ENCODE measurements at regions not wholly inside any gene's neighbourhood (a gene's known extent, or its start where the extent isn't known, plus 50 kb on each side); places are given as distances from the start of the nearest gene placed in this dataset.

DNA sequence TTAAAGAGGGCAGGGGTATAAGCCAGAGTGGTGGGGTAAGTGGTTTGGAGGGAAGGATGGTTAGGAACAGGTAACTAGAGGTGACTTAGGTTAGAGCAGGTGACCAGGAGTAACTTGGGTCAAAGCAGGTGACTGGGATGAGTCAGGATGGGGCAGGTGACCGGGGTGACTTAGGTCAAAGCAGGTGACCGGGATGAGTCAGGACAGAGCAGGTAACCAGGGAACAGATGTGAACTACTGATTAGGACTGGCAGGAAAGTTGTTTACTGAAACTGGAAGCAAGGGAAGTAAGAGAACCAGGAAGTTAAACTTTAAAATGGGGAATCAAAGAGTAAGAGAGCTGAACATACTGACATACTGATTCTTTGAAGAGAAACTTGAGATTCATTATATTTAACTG, 57.4 kb downstream of the FSCB start:
- TF ChIP-seq CEBPB (IDR thresholded peaks at IDR 0.05; ENCODE audit: low read depth, low read length) = no peak
- TF ChIP-seq, protein P1, sequence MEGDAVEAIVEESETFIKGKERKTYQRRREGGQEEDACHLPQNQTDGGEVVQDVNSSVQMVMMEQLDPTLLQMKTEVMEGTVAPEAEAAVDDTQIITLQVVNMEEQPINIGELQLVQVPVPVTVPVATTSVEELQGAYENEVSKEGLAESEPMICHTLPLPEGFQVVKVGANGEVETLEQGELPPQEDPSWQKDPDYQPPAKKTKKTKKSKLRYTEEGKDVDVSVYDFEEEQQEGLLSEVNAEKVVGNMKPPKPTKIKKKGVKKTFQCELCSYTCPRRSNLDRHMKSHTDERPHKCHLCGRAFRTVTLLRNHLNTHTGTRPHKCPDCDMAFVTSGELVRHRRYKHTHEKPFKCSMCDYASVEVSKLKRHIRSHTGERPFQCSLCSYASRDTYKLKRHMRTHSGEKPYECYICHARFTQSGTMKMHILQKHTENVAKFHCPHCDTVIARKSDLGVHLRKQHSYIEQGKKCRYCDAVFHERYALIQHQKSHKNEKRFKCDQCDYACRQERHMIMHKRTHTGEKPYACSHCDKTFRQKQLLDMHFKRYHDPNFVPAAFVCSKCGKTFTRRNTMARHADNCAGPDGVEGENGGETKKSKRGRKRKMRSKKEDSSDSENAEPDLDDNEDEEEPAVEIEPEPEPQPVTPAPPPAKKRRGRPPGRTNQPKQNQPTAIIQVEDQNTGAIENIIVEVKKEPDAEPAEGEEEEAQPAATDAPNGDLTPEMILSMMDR (conservative IDR thresholded peaks at IDR 0.05; ENCODE audit: low read depth, low read length) = no peak
- no peak for TF ChIP-seq POLR2A (IDR thresholded peaks at IDR 0.05; ENCODE audit: low read depth, low read length)
- no peak for TF ChIP-seq RFX5 (IDR thresholded peaks at IDR 0.05; ENCODE audit: low read depth, low read length)
- TF ChIP-seq NFE2L2 (IDR thresholded peaks at IDR 0.05; ENCODE audit: low read depth, low read length) = no peak
- TF ChIP-seq RAD21 (IDR thresholded peaks at IDR 0.05; ENCODE audit: low read length) = no peak
- no peak for TF ChIP-seq RCOR1 (IDR thresholded peaks at IDR 0.05; ENCODE audit: insufficient replicate concordance, low read length)
- no peak for TF ChIP-seq CHD1 (IDR thresholded peaks at IDR 0.05; ENCODE audit: low read depth, low read length)
- no peak for TF ChIP-seq MAFK (IDR thresholded peaks at IDR 0.05; ENCODE audit: low read depth, low read length)
- no peak for TF ChIP-seq FOS (IDR thresholded peaks at IDR 0.05; ENCODE audit: low read depth, low read length)
- TF ChIP-seq, protein P2, sequence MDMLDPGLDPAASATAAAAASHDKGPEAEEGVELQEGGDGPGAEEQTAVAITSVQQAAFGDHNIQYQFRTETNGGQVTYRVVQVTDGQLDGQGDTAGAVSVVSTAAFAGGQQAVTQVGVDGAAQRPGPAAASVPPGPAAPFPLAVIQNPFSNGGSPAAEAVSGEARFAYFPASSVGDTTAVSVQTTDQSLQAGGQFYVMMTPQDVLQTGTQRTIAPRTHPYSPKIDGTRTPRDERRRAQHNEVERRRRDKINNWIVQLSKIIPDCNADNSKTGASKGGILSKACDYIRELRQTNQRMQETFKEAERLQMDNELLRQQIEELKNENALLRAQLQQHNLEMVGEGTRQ (IDR thresholded peaks at IDR 0.05; ENCODE audit: low read depth, low read length) = no peak
- TF ChIP-seq BHLHE40 (IDR thresholded peaks at IDR 0.05; ENCODE audit: low read depth, low read length) = no peak
- TF ChIP-seq, protein P3, sequence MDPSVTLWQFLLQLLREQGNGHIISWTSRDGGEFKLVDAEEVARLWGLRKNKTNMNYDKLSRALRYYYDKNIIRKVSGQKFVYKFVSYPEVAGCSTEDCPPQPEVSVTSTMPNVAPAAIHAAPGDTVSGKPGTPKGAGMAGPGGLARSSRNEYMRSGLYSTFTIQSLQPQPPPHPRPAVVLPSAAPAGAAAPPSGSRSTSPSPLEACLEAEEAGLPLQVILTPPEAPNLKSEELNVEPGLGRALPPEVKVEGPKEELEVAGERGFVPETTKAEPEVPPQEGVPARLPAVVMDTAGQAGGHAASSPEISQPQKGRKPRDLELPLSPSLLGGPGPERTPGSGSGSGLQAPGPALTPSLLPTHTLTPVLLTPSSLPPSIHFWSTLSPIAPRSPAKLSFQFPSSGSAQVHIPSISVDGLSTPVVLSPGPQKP (IDR thresholded peaks at IDR 0.05; ENCODE audit: borderline replicate concordance, low read depth, low read length) = no peak
